BLaER1 treated with 17β-estradiol and CSF1 and Interleukin-3, amounts not matched to agents 10 nM and 100 nM (cell line): ENCODE measurements at regions not wholly inside any gene's neighbourhood (a gene's known extent, or its start where the extent isn't known, plus 50 kb on each side); places are given as distances from the start of the nearest gene placed in this dataset.

Source experiments
- H3K27ac ChIP-seq, 11 experiments: shearing (Covaris generic); formaldehyde crosslinking; 2 replicates each; pipeline ENCODE4 v1.8.1; 2022
- H3K27me3 ChIP-seq, 11 experiments: shearing (Covaris generic); formaldehyde crosslinking; 2 replicates each; pipeline ENCODE4 v1.8.1; 2022
- H3K36me3 ChIP-seq, 11 experiments: shearing (Covaris generic); formaldehyde crosslinking; 2 replicates each; pipeline ENCODE4 v1.8.1; 2022
- H3K4me1 ChIP-seq, 10 experiments: shearing (Covaris generic); formaldehyde crosslinking; 2 replicates each; pipeline ENCODE4 v1.8.1; 2022
- H3K4me2 ChIP-seq, 11 experiments: shearing (Covaris generic); formaldehyde crosslinking; 2 replicates each; pipeline ENCODE4 v1.8.1; 2022
- H3K4me3 ChIP-seq, 10 experiments: shearing (Covaris generic); formaldehyde crosslinking; 2 replicates each; pipeline ENCODE4 v1.8.1; 2022
- H3K9ac ChIP-seq, 11 experiments: shearing (Covaris generic); formaldehyde crosslinking; 2 replicates each; pipeline ENCODE4 v1.8.1; 2022
- H3K9me3 ChIP-seq, 11 experiments: shearing (Covaris generic); formaldehyde crosslinking; replicated peaks in 1 of 11; 2 replicates each; pipeline ENCODE4 v1.8.1; 2022
- H4K20me1 ChIP-seq, 11 experiments: shearing (Covaris generic); formaldehyde crosslinking; 2 replicates each; pipeline ENCODE4 v1.8.1; 2022
- Cebpa-rat ChIP-seq, 11 experiments: shearing (Covaris generic); IDR thresholded peaks; 2 replicates each; pipeline ENCODE4 v1.8.1; 2022

DNA sequence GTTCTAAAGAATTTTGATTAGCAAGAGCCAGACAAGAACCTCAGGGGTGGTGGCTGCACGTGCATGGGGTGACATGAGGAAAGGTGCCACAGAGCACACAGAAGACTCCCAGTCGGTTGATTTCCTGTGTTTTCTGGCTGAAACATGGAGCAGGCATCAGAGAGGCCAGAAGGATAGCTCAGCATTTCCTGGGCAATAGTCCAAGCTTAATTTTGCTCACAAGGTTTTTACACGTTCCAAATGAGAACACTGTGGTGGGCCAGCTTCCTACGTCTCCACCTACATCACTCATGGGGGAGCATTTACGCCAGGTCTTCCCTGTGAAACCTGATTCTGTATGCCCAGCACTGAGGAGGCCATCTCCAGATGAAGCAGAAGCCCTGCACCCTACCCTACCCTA, 212.5 kb upstream of the CLNK start:
- Histone ChIP-seq H3K9me3 (peaks cover 0 to 9% (median 5%) of the 10 kb centered on the region in 11 experiments; a peak in 7 of 22 replicates), H3K4me1 (peaks cover 0 to 13% (median 0%) of the 10 kb centered on the region in 10 experiments; a peak in 4 of 20 replicates), H4K20me1 (no peaks in the 10 kb centered on the region), H3K27me3 (no peaks in the 10 kb centered on the region), H3K4me2 (no peak overlapping the region), H3K4me3 (no peak overlapping the region), H3K27ac (no peak overlapping the region), H3K36me3 (no peaks in the 10 kb centered on the region), H3K9ac (no peak overlapping the region)
- no peak for TF ChIP-seq Cebpa-rat (IDR thresholded peaks at IDR 0.05)

DNA sequence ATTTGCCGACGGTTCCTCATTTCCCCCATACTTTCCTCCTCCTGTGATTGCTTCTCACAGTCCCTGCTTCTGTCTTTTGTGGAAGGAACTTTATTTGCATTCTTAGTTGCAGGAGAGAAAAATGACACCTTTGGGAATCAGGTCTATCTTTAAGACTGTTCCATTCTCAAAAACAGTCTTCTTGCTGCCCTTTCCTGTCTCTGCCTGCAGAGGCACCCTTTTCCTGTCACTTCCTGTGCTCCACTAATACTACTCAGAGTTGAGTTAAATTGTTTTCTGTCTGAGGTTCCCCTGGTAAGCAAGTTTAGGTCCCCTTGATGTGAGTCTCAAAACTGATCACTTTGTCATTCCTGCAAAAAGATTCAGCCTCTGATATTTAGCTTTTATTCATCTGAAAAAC, 208.8 kb upstream of the CLNK start:
- H3K4me1 ChIP-seq = peaks cover 0 to 9% (median 0%) of the 10 kb centered on the region in 10 experiments; a peak in 3 of 20 replicates
- peaks cover 0 to 9% (median 5%) of the 10 kb centered on the region in 11 experiments; a peak in 7 of 22 replicates for H3K9me3 ChIP-seq
- no peak overlapping the region for H3K9ac ChIP-seq
- no peaks in the 10 kb centered on the region for H3K27me3 ChIP-seq
- H3K36me3 ChIP-seq = no peaks in the 10 kb centered on the region
- H3K27ac ChIP-seq = no peak overlapping the region
- no peaks in the 10 kb centered on the region for H4K20me1 ChIP-seq
- H3K4me3 ChIP-seq = no peak overlapping the region
- TF ChIP-seq Cebpa-rat (IDR thresholded peaks at IDR 0.05) = no peak
- H3K4me2 ChIP-seq = peak overlapping the region in 5 of 11 experiments; percentile 1 to 39 (median 8); a peak in 5 of 22 replicates

DNA sequence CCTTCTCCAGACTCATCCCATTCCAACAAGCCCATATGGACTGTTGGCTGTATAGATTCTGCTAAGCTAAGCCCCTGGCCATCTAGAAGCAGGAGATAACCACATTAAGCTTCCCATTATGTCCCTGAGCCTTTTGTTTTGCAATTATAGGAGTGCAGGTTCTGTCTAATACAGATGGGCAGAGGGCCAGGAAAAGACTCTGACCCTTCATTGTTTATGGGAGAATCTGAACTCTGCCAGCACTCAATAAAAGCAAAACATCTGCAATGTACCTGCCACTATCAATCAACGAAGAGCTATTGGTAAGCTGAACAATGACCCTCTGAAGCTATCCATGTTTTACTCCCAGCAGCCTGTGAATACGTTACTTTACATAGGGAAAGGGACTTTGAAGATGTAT, 207.3 kb upstream of the CLNK start:
- no peak for TF ChIP-seq Cebpa-rat (IDR thresholded peaks at IDR 0.05)
- Histone ChIP-seq H3K4me3 (no peak overlapping the region), H4K20me1 (no peaks in the 10 kb centered on the region), H3K4me1 (peaks cover 0 to 9% (median 0%) of the 10 kb centered on the region in 10 experiments; a peak in 3 of 20 replicates), H3K4me2 (no peak overlapping the region), H3K36me3 (no peaks in the 10 kb centered on the region), H3K9ac (no peak overlapping the region), H3K9me3 (no peaks in the 10 kb centered on the region), H3K27me3 (no peaks in the 10 kb centered on the region), H3K27ac (no peak overlapping the region)

DNA sequence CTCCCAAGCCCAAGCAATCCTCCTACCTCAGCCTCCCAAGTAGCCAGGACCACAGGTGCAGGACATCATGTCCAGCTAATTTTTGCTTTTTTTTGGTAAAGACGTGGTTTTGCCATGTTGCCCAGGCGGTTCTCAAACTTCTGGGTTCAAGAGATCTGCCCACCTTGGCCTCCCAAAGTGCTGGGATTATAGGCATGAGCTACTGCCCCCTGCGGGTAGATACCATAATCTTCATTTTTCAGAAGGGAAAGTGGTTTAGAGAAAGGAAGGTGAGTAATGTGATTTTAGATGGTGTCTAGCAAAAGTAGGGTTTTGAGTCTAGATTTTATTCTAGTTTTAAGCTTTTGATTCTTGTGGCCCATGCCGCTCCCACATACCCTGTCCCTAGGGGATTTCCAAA, 205.3 kb upstream of the CLNK start:
- H3K27me3 ChIP-seq = no peaks in the 10 kb centered on the region
- no peaks in the 10 kb centered on the region for H4K20me1 ChIP-seq
- no peaks in the 10 kb centered on the region for H3K36me3 ChIP-seq
- peaks cover 0 to 9% (median 0%) of the 10 kb centered on the region in 10 experiments; a peak in 3 of 20 replicates for H3K4me1 ChIP-seq
- no peak for TF ChIP-seq Cebpa-rat (IDR thresholded peaks at IDR 0.05)
- H3K27ac ChIP-seq = no peak overlapping the region
- no peak overlapping the region for H3K4me3 ChIP-seq
- H3K9me3 ChIP-seq = no peaks in the 10 kb centered on the region
- H3K4me2 ChIP-seq = no peak overlapping the region
- H3K9ac ChIP-seq = no peak overlapping the region

DNA sequence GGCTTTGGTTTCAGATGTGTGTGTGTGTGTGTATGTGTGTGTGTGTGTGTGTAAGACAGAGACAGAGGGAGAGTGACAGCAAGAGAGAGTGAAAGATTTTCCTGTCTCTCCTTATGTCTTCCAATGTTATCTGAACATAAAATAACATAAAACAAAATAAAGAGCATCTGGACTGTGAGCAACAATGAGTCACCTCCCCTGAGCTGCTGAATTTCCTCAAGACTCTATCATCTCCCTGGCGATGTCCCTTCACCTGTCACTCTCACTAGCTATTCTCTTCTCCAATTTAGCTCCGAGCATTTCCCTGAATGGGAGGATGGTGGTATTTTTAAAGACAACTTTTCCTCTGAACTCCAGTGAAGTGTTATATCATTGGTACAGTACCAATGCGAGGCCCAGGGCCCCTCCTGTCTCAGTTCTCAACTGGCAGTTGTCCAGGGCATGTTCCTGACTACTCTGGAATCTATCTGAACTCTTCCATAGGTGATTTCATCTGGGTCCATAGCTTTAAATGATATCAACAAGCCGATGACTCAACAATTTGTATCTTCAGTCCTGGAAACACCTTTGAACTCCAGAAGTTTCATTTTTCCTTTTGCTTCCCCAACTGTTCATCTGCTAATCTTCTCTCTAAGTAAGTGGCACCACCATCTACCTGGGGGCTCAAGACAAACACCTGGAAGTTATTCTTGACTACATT, 195.0 kb upstream of the CLNK start:
- H3K9me3 ChIP-seq = peaks cover 0 to 2% (median 0%) of the 10 kb centered on the region in 11 experiments; a peak in 4 of 22 replicates

DNA sequence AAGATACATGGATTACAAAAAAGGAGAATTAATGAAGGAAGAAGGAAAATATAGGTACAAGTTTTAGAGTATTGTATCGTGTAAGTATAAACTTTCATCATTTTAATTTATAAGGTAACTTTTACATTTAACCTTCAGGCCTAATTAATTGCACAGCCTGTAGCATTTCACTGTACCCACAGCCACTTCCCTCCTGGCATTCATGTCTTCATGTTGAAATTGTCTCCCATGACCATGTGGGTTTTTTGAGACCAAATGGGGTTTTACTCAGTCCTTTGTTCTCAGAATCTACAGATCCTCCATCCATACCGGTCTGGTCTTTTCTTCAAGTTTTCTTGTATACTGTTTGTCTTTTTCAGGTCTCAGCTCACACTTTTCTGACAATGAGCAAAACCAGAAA, 194.3 kb upstream of the CLNK start:
- no peaks in the 10 kb centered on the region for H3K36me3 ChIP-seq
- H3K9ac ChIP-seq = no peak overlapping the region
- no peaks in the 10 kb centered on the region for H4K20me1 ChIP-seq
- H3K27me3 ChIP-seq = no peaks in the 10 kb centered on the region
- no peak overlapping the region for H3K4me3 ChIP-seq
- H3K4me1 ChIP-seq = peaks cover 0 to 2% (median under 1%) of the 10 kb centered on the region in 10 experiments; a peak in 7 of 20 replicates
- H3K4me2 ChIP-seq = no peak overlapping the region
- peaks cover 0 to 9% (median 0%) of the 10 kb centered on the region in 11 experiments; a peak in 6 of 22 replicates for H3K9me3 ChIP-seq
- no peak for TF ChIP-seq Cebpa-rat (IDR thresholded peaks at IDR 0.05)
- H3K27ac ChIP-seq = no peak overlapping the region

More for the DNA sequence above, 195.0 kb upstream of the CLNK start:
- Histone ChIP-seq H3K27ac (no peak overlapping the region), H3K4me3 (no peak overlapping the region), H3K27me3 (no peaks in the 10 kb centered on the region), H3K9ac (no peak overlapping the region), H3K4me1 (no peaks in the 10 kb centered on the region), H4K20me1 (no peaks in the 10 kb centered on the region), H3K36me3 (no peaks in the 10 kb centered on the region), H3K4me2 (no peak overlapping the region)
- no peak for TF ChIP-seq Cebpa-rat (IDR thresholded peaks at IDR 0.05)

DNA sequence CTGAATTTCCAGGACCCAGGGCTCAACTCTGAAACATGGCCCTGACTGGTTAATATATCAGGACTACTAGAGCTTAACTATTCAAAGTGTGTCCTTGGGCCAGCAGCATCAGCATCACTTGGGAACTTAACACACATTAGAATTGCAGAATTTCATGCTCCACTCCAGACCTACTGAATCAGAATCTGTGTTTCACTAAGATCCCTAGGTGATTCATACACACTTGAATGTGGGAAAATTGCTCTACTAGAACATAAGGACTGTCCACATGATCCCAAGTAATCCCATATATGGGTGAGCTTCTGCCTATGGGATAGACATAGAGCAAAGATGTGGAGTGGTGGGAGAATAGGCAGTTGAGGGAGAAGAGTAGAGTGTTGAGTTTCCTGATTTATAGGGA, 192.5 kb upstream of the CLNK start:
- no peak for TF ChIP-seq Cebpa-rat (IDR thresholded peaks at IDR 0.05)
- Histone ChIP-seq H3K36me3 (no peaks in the 10 kb centered on the region), H3K9ac (no peak overlapping the region), H3K4me2 (no peak overlapping the region), H3K9me3 (peaks cover 0 to 13% (median 0%) of the 10 kb centered on the region in 11 experiments; a peak in 6 of 22 replicates), H4K20me1 (no peaks in the 10 kb centered on the region), H3K27ac (no peak overlapping the region), H3K4me3 (no peak overlapping the region), H3K27me3 (no peaks in the 10 kb centered on the region), H3K4me1 (peaks cover 10 to 20% (median 15%) of the 10 kb centered on the region in 10 experiments; a peak in 19 of 20 replicates)

DNA sequence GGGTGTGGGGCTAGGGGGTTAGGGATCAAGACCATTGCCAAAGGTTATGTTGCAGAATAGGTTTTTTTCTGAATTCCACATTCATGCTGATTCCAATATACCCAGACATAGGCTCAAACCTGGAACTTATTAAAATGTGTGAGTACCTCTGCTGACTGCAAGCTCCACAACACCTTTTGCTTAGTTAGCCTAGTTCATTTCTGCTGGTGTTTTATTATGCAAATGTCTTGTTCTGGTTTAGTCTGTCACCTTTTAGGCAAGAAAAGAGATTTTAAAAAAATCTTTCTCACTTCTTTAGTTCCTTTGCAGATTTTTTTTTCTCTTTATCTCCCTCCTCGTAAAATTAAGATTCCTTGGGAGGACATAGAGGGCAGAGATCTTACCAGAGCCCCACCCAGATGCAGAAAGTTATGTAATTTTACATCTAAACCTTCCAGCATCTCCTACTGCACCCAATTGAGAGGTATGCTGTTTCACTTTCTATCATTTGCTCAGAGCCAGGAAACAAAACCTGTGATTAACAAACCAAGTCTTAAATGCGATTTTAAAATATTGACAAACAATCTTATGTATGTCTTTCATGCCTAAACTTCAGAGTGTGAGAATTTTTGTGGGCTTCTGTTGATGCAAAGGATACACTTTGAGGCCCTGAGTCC, 190.7 kb upstream of the CLNK start:
- Histone ChIP-seq H4K20me1 (no peaks in the 10 kb centered on the region), H3K9ac (no peak overlapping the region), H3K27ac (no peak overlapping the region), H3K36me3 (no peaks in the 10 kb centered on the region), H3K4me3 (no peak overlapping the region), H3K9me3 (peaks cover 0 to 13% (median 0%) of the 10 kb centered on the region in 11 experiments; a peak in 7 of 22 replicates), H3K4me2 (no peak overlapping the region), H3K27me3 (no peaks in the 10 kb centered on the region), H3K4me1 (peaks cover 10 to 20% (median 15%) of the 10 kb centered on the region in 10 experiments; a peak in 19 of 20 replicates)
- TF ChIP-seq Cebpa-rat (IDR thresholded peaks at IDR 0.05) = no peak

DNA sequence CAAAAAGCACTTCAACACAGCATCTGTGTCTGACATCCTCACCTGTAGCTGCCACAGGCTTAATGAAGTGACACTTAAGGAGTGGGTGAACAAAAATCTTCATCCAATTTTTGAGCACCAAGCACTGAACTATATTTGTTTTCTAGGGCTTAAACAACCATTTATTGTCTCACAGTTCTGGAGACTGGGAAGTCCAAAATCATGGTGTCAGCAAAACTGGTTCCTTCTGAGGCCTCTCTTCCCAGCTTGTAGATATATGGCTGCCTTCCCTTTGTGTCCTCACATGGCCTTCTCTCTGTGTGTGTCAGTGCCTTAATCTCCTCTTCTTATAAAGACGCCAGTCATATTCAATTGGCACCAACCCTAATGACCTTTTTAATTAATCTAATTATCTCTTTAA, 189.2 kb upstream of the CLNK start:
- Histone ChIP-seq H3K4me1 (peaks cover 10 to 20% (median 15%) of the 10 kb centered on the region in 10 experiments; a peak in 19 of 20 replicates), H3K9me3 (peaks cover 0 to 13% (median 0%) of the 10 kb centered on the region in 11 experiments; a peak in 7 of 22 replicates), H3K4me3 (no peak overlapping the region), H4K20me1 (no peaks in the 10 kb centered on the region), H3K9ac (no peak overlapping the region), H3K27me3 (no peaks in the 10 kb centered on the region), H3K4me2 (peak overlapping the region in 8 of 11 experiments; percentile 45 to 79 (median 68); a peak in 13 of 22 replicates), H3K27ac (no peak overlapping the region), H3K36me3 (no peaks in the 10 kb centered on the region)
- TF ChIP-seq Cebpa-rat (IDR thresholded peaks at IDR 0.05) = no peak
